ENCODE measurements at regions not wholly inside any gene's neighbourhood (a gene's known extent, or its start where the extent isn't known, plus 50 kb on each side); places are given as distances from the start of the nearest gene placed in this dataset.
"Not testable (repeated sequence)": the region's sequence is repeated elsewhere in the genome, so short reads cannot be mapped to it uniquely, and the experiment has no call there.

DNA sequence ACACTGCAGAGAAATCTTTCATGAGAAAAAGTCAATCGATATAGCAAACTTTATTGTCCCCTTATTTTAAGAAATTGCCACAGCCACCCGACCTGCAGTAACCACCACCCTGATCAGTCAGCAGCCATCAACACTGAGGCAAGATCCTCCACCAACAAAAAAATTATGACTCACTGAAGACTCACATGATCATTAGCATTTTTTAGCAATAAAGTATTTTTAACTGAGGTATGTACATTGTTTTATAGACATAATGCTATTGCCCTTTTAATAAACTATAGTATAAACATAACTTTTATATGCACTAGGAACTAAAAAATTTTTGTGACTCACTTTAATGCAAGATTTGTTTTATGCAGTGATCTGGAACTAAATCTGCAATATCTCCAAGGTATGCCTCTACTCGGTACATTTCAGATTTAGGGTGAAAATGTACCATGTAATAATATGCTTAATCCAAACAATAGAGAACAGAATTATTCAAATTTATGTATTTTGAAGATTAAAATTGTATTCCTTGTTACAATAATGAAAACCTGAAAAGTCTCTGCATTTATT lies 79.2 kb upstream of the CEP126 start:
- DNase-seq (ENCODE audit: extremely low read depth in 1 of 11, low read depth in 9 of 11, low spot score in 4 of 11): no peak

- not testable (repeated sequence) for DNase-seq (ENCODE audit: extremely low read depth in 1 of 11, low read depth in 9 of 11, low spot score in 4 of 11)
Measured at GRCh38 chr11:101830475-101830874, 84.3 kb upstream of the CEP126 start.

DNA sequence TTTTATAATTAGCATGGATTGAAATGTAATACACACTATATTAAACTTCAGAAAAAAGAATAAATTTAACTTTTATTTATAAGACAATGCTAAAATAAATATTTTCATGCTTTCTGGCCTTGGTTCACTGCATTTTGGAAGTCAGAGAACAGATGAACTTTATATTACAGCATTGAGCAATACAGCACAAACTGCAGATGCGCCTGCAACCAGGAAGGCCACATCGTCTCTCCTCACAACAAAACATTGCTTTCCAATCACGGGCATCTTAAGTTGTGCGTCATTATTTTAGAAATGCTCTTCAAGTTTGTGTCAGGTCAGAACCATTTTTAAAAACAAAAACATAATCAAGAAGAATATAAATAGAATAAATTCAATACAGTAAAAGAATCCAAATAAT lies 89.3 kb upstream of the CEP126 start:
- no peak for DNase-seq (ENCODE audit: extremely low read depth in 1 of 11, low read depth in 9 of 11, low spot score in 4 of 11)

DNA sequence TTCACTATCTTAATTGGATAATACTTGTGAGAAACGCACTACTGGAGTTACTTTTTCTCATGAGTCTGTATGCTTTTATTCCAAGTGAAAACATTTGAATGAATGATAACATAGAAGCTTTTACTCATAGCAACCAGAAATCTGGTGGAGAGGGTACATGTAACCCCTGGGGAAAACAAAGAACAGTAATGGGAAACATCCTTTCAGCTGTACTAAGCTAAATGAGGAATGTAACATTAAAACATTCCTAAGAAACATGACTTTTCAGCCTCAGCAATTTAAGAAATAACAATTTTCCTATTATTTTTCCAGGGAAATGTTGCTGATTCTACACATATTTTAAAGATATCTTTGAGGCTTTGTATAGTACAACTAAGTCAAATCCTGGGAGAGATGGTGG lies 97.2 kb upstream of the CEP126 start:
- DNase-seq (ENCODE audit: extremely low read depth in 1 of 11, low read depth in 9 of 11, low spot score in 4 of 11): no peak

- DNase-seq (ENCODE audit: extremely low read depth in 1 of 11, low read depth in 9 of 11, low spot score in 4 of 11): no peak
Measured at GRCh38 chr11:101816613-101817012, 98.2 kb upstream of the CEP126 start.

DNA sequence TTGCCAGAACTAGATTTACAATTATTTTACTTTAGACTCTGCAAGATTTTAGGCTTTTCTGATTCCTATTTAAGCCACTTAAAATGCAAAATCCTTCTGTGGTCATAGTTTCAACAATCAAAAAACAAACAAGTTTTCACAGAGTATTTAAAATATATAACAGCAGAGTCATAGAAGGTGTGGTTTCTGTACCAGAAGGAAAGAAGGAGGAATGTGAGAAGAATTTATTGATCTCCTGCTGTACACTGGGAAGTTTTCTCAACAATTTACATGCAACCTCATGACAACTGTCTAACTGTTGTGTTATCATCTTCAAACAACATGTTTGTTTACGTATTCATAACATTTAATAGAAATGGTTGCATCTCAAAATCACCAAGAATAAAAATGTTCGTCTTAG lies 102.3 kb upstream of the CEP126 start:
- no peak for DNase-seq (ENCODE audit: extremely low read depth in 1 of 11, low read depth in 9 of 11, low spot score in 4 of 11)

DNA sequence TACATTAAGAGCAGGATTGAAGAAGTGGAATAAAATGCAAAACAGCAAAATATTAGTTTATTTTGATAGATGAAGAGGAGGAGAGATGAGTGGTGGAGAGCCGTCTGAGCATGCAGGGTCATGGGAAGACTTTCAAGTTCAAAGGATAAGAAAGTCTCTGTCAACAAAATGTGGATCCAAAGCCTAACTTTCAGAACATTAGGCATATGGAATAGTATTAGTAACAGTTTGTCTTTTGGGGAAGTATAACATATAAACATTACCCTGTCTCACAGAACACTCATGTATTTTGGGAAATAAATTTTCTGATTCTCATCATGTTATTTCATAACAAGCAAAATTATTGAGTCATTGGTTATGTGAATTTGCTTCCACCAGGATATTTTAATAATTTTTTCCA lies 104.3 kb upstream of the CEP126 start:
- no peak for DNase-seq (ENCODE audit: extremely low read depth in 1 of 11, low read depth in 9 of 11, low spot score in 4 of 11)

- no peak for DNase-seq (ENCODE audit: extremely low read depth in 1 of 11, low read depth in 9 of 11, low spot score in 4 of 11)
Measured at GRCh38 chr11:101807531-101807930, 107.3 kb upstream of the CEP126 start.

GRCh38 chr11:101803651-101804050 lies 111.2 kb upstream of the CEP126 start:
- DNase-seq (ENCODE audit: extremely low read depth in 1 of 11, low read depth in 9 of 11, low spot score in 4 of 11): no peak

DNA sequence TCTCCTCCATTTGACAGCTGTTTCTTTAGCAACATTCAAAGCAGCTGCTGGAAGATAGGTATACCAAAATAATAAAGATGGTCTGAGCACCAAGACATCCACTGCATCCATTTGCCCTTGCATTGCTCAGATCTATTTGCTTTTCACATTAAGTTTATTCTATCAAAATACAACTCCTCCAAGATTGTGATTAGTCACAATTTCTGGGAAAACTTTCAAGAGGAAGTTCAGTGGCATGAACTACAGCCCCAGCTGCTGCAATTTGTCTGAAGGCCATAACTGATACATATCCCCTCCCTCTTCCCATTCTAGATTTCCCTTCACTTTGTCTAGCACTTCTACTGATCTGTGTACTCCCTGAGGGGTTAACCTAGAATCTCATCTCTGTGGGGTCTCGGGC lies 117.5 kb upstream of the CEP126 start:
- no peak for DNase-seq (ENCODE audit: extremely low read depth in 1 of 11, low read depth in 9 of 11, low spot score in 4 of 11)

- DNase-seq (ENCODE audit: extremely low read depth in 1 of 11, low read depth in 9 of 11, low spot score in 4 of 11): no peak
Measured at GRCh38 chr11:101792814-101793213, 122.0 kb upstream of the CEP126 start.

GRCh38 chr11:101786916-101787315 lies 127.9 kb upstream of the CEP126 start:
- DNase-seq (ENCODE audit: extremely low read depth in 1 of 11, low read depth in 9 of 11, low spot score in 4 of 11): no peak

- no peak for DNase-seq (ENCODE audit: extremely low read depth in 1 of 11, low read depth in 9 of 11, low spot score in 4 of 11)
Measured at GRCh38 chr11:101786421-101786820, 128.4 kb upstream of the CEP126 start.

DNA sequence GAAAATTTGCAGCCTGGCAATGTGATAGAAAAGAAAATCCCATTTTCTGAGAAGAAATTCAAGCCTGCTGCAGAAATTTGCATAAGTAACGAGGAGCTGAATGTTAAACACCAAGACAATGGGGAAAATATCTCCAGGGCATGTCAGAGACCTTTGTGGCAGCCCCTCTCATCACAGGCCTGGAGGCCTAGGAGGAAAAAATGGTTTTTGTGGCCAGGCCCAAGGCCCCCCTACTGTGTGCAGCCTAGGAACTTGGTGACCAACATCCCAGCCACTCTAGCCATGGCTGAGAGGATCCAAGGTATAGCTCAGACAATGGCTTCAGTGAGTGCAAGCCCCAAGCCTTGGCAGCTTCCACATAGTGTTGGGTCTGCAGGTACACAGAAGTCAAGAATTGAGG lies 135.6 kb upstream of the CEP126 start:
- not testable (repeated sequence) for DNase-seq (ENCODE audit: extremely low read depth in 1 of 11, low read depth in 9 of 11, low spot score in 4 of 11)

- no peak for DNase-seq (ENCODE audit: extremely low read depth in 1 of 11, low read depth in 9 of 11, low spot score in 4 of 11)
Measured at GRCh38 chr11:101777476-101777875, 137.3 kb upstream of the CEP126 start.

DNA sequence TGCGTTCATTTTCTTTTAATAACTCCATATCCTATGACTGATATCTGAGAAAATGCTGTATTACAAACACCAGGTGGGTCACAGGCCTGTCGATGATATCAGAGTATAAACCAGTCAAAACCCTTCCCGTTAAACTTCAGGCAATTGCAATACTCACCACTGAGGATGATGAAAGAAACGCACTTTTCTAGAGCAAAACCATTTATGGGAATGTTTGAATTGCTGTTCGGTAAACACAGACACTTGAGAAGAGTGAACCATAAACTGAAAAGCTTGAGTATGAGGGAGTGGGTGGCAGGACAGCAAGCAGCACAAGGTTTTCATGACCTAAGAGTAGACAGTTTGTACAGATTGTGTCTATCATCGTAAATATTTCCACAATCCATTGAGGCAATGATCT lies 139.8 kb upstream of the CEP126 start:
- no peak for DNase-seq (ENCODE audit: extremely low read depth in 1 of 11, low read depth in 9 of 11, low spot score in 4 of 11)

DNA sequence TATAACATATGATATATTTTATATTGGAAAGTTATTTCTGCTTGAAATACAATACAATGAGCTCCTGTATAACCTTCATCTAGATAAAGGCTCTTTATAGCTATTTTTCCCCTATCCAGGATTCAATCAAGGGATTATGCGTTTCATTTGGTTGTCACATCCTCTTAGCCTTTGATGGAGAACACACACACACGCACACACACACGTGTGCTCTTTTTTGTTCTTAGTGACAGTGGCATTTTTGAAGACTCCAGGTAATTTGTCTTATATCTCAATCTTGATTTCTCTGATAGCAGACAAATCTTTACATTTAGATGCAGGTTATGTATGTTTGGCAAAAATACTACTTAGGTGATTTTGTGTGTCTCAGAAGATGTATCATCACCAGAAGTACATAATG lies 144.2 kb upstream of the CEP126 start:
- DNase-seq (ENCODE audit: extremely low read depth in 1 of 11, low read depth in 9 of 11, low spot score in 4 of 11): no peak

GRCh38 chr11:101765932-101766331 lies 148.9 kb upstream of the CEP126 start:
- DNase-seq (ENCODE audit: extremely low read depth in 1 of 11, low read depth in 9 of 11, low spot score in 4 of 11): no peak

GRCh38 chr11:101759771-101760450 lies 154.9 kb upstream of the CEP126 start:
- no peak for DNase-seq (ENCODE audit: extremely low read depth in 1 of 11, low read depth in 9 of 11, low spot score in 4 of 11)

GRCh38 chr11:101757741-101758140 lies 157.1 kb upstream of the CEP126 start:
- no peak for DNase-seq (ENCODE audit: extremely low read depth in 1 of 11, low read depth in 9 of 11, low spot score in 4 of 11)

- no peak for DNase-seq (ENCODE audit: extremely low read depth in 1 of 11, low read depth in 9 of 11, low spot score in 4 of 11)
Measured at GRCh38 chr11:101748572-101749344, 165.0 kb upstream of the TRPC6 start.
